HepG2 (cell line): ENCODE measurements at regions not wholly inside any gene's neighbourhood (a gene's known extent, or its start where the extent isn't known, plus 50 kb on each side); places are given as distances from the start of the nearest gene placed in this dataset.

Experiments used
- ATAC-seq: fragments of 200-7000 bp; cut with Tn5 transposase; 3 replicates; pipeline ENCODE4 v1.9.1; 2020; ENCODE audit warnings: mild to moderate bottlenecking, moderate library complexity
- BruUV-seq: library from RNA; stranded (reverse); fragments of 400-500 nt; replicated peaks from 2 replicates; lab custom pipeline; 2021; lab: Mats Ljungman, UMichigan
- CTCF ChIA-PET: fragments of 300-600 bp; formaldehyde crosslinking; extraction: SDS; loops from one replicate; lab custom pipeline; 2021; ENCODE audit warnings: low total read pairs, inconsistent platforms, low intra/inter-chr PET ratio; lab: Yijun Ruan, JAX
- POLR2A ChIA-PET: fragments of 350-600 bp; sonication (Branson Sonifier 250); formaldehyde crosslinking; loops from one replicate; lab custom pipeline; 2020; ENCODE audit warnings: antibody characterized with exemption, inconsistent platforms; lab: Yijun Ruan, JAX
- DNase-seq: peaks from one replicate; pipeline ENCODE4 v3.0.0-alpha.2; 2015; ENCODE audit warnings: low spot score
- FAIRE-seq: peaks from 3 replicates; lab custom pipeline; 2011; peaks lifted over from hg19 to GRCh38; lab: Jason Lieb, UNC
- H2AFZ ChIP-seq: one replicate; pipeline ENCODE4 v1.6.1; 2011; ENCODE audit warnings: low read length, inconsistent platforms
- H3K27ac ChIP-seq: fragments of 300-600 bp; 3 replicates; pipeline ENCODE4 v1.8.0; 2011; ENCODE audit warnings: mixed run types, mild to moderate bottlenecking, mixed read lengths, low read length, inconsistent platforms; ENCODE audit not compliant: insufficient read depth; ENCODE audit errors: extremely low read length
- H3K27me3 ChIP-seq, 2 experiments: fragments of 200-600 bp in 1 of 2; 2 replicates in 1 of 2; 3 replicates in 1 of 2; pipeline versions ENCODE4 v1.6.0 to v1.8.0; 2011; ENCODE audit warnings: low read length in 2 of 2, mild to moderate bottlenecking in 2 of 2, moderate library complexity in 2 of 2, inconsistent platforms in 1 of 2; ENCODE audit not compliant: insufficient read depth in 2 of 2, control insufficient read depth in 1 of 2
- H3K36me3 ChIP-seq, 2 experiments: fragments of 200-600 bp in 1 of 2; replicated peaks in 1 of 2; 2 replicates in 1 of 2; 3 replicates in 1 of 2; pipeline versions ENCODE4 v1.5.1 to v1.8.0; 2011; ENCODE audit warnings: low read length in 2 of 2, inconsistent platforms in 1 of 2; ENCODE audit not compliant: insufficient read depth in 2 of 2, control insufficient read depth in 1 of 2
- H3K4me1 ChIP-seq: 2 replicates; pipeline ENCODE4 v1.5.1; 2012; ENCODE audit warnings: low read length, inconsistent platforms; ENCODE audit not compliant: insufficient read depth
- H3K4me2 ChIP-seq: 2 replicates; pipeline ENCODE4 v1.6.0; 2011; ENCODE audit warnings: low read depth, low read length, inconsistent platforms
- H3K4me3 ChIP-seq, 3 experiments: fragments of 200-600 bp in 1 of 3; sonication (generic), shearing (Covaris generic) in 1 of 3; replicated peaks in 1 of 3; 2 replicates each; pipeline ENCODE4 v1.5.1; 2011 to 2016; ENCODE audit warnings: low read length in 3 of 3, inconsistent platforms in 2 of 3, low read depth in 2 of 3, mild to moderate bottlenecking in 2 of 3, control low read depth in 1 of 3, mixed read lengths in 1 of 3; ENCODE audit not compliant: insufficient read depth in 1 of 3
- H3K79me2 ChIP-seq: one replicate; pipeline ENCODE4 v1.6.1; 2011; ENCODE audit warnings: low read length, inconsistent platforms; ENCODE audit not compliant: insufficient read depth
- H3K9ac ChIP-seq: 2 replicates; pipeline ENCODE4 v1.6.0; 2011; ENCODE audit warnings: mild to moderate bottlenecking, low read depth, low read length, inconsistent platforms; ENCODE audit not compliant: insufficient read depth
- H3K9me3 ChIP-seq: 2 replicates; pipeline ENCODE4 v1.5.1; 2012; ENCODE audit warnings: mild to moderate bottlenecking, low read length
- H4K20me1 ChIP-seq: 2 replicates; pipeline ENCODE4 v1.6.0; 2011; ENCODE audit warnings: inconsistent platforms, mild to moderate bottlenecking, low read length, moderate library complexity; ENCODE audit not compliant: insufficient read depth
- HDAC1 ChIP-seq: sonication (generic); formaldehyde crosslinking; IDR thresholded peaks from 2 replicates; pipeline ENCODE4 v1.5.1; 2020; ENCODE audit warnings: mild to moderate bottlenecking, missing genetic modification reagents
- ZNF292 ChIP-seq: sonication (generic); formaldehyde crosslinking; IDR thresholded peaks from 2 replicates; pipeline ENCODE4 v1.8.1; 2022; ENCODE audit warnings: mild to moderate bottlenecking, low read depth, missing genetic modification reagents, borderline replicate concordance
- ZNF567 ChIP-seq: sonication (generic); formaldehyde crosslinking; IDR thresholded peaks from 2 replicates; pipeline ENCODE4 v1.8.1; 2023; ENCODE audit warnings: mild to moderate bottlenecking, missing genetic modification reagents, borderline replicate concordance
- WGBS: methylation state at CpG from one replicate; pipeline ENCODE4 v1.1.6; 2017; ENCODE audit warnings: low lambda C conversion rate; 5-methylcytosine and 5-hydroxymethylcytosine counted together
- in situ Hi-C: cut with HindIII; loops from 2 replicates; pipeline ENCODE4 v1.10.0; 2017; ENCODE audit warnings: low pct_unique_long_range_greater_than_20kb; ENCODE audit not compliant: extremely low pct_ligation_motif_present
- intact Hi-C: fragments of 100-400 bp; cut with micrococcal nuclease; formaldehyde crosslinking; loops from one replicate; pipeline ENCODE4 v1.10.0; 2022; ENCODE audit not compliant: unreplicated experiment
- TF ChIP-seq, protein P1 (sequence below): sonication (generic); formaldehyde crosslinking; IDR thresholded peaks from 2 replicates; pipeline ENCODE4 v1.4.0; 2020; ENCODE audit warnings: mild to moderate bottlenecking, missing genetic modification reagents, borderline replicate concordance
- TF ChIP-seq, protein P2 (sequence below): fragments of 450-650 bp; IDR thresholded peaks from 2 replicates; pipeline ENCODE4 v1.6.1; 2016
- TF ChIP-seq, protein P3 (sequence below): sonication (generic); formaldehyde crosslinking; IDR thresholded peaks from 2 replicates; pipeline ENCODE4 v1.5.0; 2020; ENCODE audit warnings: missing genetic modification reagents
- TF ChIP-seq, protein P4 (sequence below): sonication (generic); formaldehyde crosslinking; conservative IDR thresholded peaks from 2 replicates; pipeline ENCODE4 v1.4.0; 2020; ENCODE audit warnings: missing genetic modification reagents

DNA sequence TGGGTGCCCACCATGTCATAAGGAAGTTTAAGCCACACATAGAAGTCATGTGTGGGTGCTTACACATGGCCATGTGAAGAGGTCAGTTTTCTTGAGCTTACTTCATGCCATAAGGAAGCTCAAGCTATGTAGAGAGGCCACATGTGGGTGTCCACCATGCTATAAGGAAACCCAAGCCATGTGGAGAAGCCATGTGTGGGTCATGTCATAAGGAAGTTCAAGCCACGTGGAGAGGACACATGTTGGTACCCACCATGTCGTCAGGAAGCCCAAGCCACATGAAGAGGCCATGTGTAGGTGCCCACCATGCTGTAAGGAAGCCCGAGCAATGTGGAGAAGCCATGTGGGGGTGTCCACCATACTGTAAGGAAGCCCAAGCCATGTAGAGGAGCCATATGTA is 1089.2 kb upstream of the AUTS2 start:
- Histone ChIP-seq H3K79me2 (no peaks in the 10 kb centered on the region), H4K20me1 (no peaks in the 10 kb centered on the region), H3K27me3 (no peaks in the 10 kb centered on the region), H3K27ac (no peak overlapping the region), H3K4me1 (no peaks in the 10 kb centered on the region), H2AFZ (no peak overlapping the region), H3K9ac (no peak overlapping the region), H3K36me3 (no peaks in the 10 kb centered on the region), H3K4me3 (no peak overlapping the region), H3K9me3 (peaks cover 47% of the 10 kb centered on the region), H3K4me2 (no peak overlapping the region)
- intact Hi-C loops: no loop called here
- 0% methylated on average over 3 of the region's 3 CpGs for WGBS
- no TSS peak for BruUV-seq
- ChIA-PET CTCF (no interaction called here), POLR2A (no interaction called here)
- ATAC-seq (no peak), DNase-seq (no peak), FAIRE-seq (no peak)
- in situ Hi-C loops: no loop called here
- TF ChIP-seq, protein P1, sequence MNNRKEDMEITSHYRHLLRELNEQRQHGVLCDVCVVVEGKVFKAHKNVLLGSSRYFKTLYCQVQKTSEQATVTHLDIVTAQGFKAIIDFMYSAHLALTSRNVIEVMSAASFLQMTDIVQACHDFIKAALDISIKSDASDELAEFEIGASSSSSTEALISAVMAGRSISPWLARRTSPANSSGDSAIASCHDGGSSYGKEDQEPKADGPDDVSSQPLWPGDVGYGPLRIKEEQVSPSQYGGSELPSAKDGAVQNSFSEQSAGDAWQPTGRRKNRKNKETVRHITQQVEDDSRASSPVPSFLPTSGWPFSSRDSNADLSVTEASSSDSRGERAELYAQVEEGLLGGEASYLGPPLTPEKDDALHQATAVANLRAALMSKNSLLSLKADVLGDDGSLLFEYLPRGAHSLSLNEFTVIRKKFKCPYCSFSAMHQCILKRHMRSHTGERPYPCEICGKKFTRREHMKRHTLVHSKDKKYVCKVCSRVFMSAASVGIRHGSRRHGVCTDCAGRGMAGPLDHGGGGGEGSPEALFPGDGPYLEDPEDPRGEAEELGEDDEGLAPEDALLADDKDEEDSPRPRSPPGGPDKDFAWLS (CRISPR knock-in tag): no peak
- TF ChIP-seq ZNF292 (CRISPR knock-in tag): no peak
- TF ChIP-seq HDAC1: no peak
- no peak for TF ChIP-seq ZNF567 (CRISPR knock-in tag)
- TF ChIP-seq, protein P2, sequence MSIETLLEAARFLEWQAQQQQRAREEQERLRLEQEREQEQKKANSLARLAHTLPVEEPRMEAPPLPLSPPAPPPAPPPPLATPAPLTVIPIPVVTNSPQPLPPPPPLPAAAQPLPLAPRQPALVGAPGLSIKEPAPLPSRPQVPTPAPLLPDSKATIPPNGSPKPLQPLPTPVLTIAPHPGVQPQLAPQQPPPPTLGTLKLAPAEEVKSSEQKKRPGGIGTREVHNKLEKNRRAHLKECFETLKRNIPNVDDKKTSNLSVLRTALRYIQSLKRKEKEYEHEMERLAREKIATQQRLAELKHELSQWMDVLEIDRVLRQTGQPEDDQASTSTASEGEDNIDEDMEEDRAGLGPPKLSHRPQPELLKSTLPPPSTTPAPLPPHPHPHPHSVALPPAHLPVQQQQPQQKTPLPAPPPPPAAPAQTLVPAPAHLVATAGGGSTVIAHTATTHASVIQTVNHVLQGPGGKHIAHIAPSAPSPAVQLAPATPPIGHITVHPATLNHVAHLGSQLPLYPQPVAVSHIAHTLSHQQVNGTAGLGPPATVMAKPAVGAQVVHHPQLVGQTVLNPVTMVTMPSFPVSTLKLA: peak; percentile 84
- TF ChIP-seq, protein P3, sequence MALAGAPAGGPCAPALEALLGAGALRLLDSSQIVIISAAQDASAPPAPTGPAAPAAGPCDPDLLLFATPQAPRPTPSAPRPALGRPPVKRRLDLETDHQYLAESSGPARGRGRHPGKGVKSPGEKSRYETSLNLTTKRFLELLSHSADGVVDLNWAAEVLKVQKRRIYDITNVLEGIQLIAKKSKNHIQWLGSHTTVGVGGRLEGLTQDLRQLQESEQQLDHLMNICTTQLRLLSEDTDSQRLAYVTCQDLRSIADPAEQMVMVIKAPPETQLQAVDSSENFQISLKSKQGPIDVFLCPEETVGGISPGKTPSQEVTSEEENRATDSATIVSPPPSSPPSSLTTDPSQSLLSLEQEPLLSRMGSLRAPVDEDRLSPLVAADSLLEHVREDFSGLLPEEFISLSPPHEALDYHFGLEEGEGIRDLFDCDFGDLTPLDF (CRISPR knock-in tag): no peak
- TF ChIP-seq, protein P4, sequence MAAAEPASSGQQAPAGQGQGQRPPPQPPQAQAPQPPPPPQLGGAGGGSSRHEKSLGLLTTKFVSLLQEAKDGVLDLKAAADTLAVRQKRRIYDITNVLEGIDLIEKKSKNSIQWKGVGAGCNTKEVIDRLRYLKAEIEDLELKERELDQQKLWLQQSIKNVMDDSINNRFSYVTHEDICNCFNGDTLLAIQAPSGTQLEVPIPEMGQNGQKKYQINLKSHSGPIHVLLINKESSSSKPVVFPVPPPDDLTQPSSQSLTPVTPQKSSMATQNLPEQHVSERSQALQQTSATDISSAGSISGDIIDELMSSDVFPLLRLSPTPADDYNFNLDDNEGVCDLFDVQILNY (CRISPR knock-in tag): no peak
